ENCODE measurements at regions not wholly inside any gene's neighbourhood (a gene's known extent, or its start where the extent isn't known, plus 50 kb on each side); places are given as distances from the start of the nearest gene placed in this dataset.

DNA sequence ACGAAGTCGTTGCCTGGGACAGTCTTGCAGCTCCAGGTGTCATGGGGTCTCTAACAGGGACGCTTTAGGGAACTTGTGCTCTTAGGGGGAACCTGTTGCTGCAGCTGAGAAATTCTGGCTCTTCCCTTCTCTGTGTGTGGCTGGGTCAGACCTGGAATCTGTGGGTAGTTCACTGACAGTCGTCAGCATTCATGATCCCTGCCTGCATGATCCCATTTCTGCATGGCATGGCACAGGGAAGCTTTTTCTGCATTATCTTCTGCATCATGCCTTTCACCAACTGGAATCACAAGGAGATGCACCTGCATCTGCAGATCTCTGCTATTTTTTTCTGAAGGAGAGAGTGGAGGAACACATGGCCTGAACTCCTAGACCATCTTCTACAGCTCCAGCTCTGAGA, 85.6 kb downstream of the SOX9 start:
- H3K27me3 ChIP-seq, result no peaks in the 10 kb centered on the region

DNA sequence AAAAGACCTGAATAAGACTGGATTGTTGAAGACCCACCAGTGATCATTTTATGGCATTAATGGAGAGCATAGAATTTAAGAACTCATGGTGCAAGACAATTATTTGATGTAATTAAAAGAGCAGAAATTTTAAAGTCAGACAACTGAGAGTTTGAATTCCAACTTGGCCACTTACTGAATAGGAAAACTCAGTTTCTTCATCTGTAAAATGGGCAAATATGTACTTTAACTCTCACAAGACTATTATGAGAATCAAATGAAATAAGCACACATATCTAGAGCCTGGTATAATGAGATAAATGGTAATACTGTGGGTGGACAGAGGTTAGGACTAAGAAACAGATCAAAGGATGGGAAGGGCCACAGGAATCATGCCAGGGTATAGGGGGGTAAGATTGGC, 88.0 kb downstream of the SOX9 start:
- TF ChIP-seq, protein P1, sequence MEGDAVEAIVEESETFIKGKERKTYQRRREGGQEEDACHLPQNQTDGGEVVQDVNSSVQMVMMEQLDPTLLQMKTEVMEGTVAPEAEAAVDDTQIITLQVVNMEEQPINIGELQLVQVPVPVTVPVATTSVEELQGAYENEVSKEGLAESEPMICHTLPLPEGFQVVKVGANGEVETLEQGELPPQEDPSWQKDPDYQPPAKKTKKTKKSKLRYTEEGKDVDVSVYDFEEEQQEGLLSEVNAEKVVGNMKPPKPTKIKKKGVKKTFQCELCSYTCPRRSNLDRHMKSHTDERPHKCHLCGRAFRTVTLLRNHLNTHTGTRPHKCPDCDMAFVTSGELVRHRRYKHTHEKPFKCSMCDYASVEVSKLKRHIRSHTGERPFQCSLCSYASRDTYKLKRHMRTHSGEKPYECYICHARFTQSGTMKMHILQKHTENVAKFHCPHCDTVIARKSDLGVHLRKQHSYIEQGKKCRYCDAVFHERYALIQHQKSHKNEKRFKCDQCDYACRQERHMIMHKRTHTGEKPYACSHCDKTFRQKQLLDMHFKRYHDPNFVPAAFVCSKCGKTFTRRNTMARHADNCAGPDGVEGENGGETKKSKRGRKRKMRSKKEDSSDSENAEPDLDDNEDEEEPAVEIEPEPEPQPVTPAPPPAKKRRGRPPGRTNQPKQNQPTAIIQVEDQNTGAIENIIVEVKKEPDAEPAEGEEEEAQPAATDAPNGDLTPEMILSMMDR (IDR thresholded peaks at IDR 0.05), result no peak
- Histone ChIP-seq H3K27ac (no peak overlapping the region), H3K36me3 (no peaks in the 10 kb centered on the region), H3K27me3 (no peaks in the 10 kb centered on the region), H3K4me1 (no peaks in the 10 kb centered on the region), H3K9me3 (peaks cover 0 to 3% of the 10 kb centered on the region in 2 donors), H3K4me3 (no peak overlapping the region)
- no peak for DNase-seq (ENCODE audit: low spot score)

More for the DNA sequence above, 85.6 kb downstream of the SOX9 start:
- TF ChIP-seq, protein P1 (IDR thresholded peaks at IDR 0.05), result no peak
- Histone ChIP-seq H3K36me3 (no peaks in the 10 kb centered on the region), H3K9me3 (no peaks in the 10 kb centered on the region), H3K4me1 (no peaks in the 10 kb centered on the region), H3K27ac (no peak overlapping the region), H3K4me3 (no peak overlapping the region)
- no peak for DNase-seq (ENCODE audit: low spot score)

DNA sequence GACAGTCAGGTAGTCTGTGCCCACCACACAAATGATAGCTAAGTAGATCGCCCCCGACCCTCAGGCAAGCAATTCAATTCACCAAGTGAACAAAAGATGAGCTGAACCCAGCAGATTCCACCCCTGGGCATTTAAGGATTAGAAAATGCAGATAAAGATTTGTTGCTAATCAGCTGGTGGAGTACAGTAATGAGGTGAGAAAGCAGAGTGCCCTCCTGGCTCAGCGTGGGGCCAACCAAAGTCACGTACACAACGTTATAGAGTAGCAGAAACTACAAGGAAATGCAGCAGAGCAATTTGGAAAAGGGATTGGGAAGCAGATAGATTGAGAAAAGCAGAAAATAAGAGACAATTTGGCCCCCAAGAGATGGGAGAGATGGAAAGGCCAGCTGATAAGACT, 91.2 kb downstream of the SOX9 start:
- Histone ChIP-seq H3K4me1 (no peaks in the 10 kb centered on the region), H3K4me3 (no peak overlapping the region), H3K9me3 (peaks cover 0 to 3% of the 10 kb centered on the region in 2 donors), H3K27ac (no peak overlapping the region), H3K36me3 (no peaks in the 10 kb centered on the region), H3K27me3 (no peaks in the 10 kb centered on the region)
- DNase-seq (ENCODE audit: low spot score), result no peak
- TF ChIP-seq, protein P1 (IDR thresholded peaks at IDR 0.05), result no peak

DNA sequence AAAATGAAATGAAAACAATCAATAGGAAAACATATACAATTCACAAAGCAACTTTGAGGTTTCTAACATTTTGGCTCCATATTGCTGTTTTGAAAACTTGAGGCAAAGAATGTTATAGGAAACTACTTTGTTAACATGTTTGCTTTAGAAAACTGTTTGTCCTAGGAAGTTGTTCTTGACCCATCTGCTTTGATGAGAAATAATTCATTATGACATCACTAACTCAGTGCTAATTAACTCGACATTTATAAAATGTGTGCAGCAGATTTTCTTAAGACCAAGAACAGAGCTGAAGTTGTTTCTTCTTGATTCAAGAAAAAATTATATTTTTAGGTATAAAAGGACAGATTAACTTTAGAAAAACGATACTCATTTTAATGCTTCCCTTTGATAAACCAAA, 94.7 kb downstream of the SOX9 start:
- peaks cover 0 to 6% of the 10 kb centered on the region in 2 donors for H3K27me3 ChIP-seq
- H3K4me1 ChIP-seq, result no peaks in the 10 kb centered on the region
- peaks cover 0 to 3% of the 10 kb centered on the region in 2 donors for H3K9me3 ChIP-seq
- H3K4me3 ChIP-seq, result no peak overlapping the region
- DNase-seq (ENCODE audit: low spot score), result no peak
- H3K36me3 ChIP-seq, result no peaks in the 10 kb centered on the region
- no peak overlapping the region for H3K27ac ChIP-seq
- TF ChIP-seq, protein P1 (IDR thresholded peaks at IDR 0.05), result no peak

DNA sequence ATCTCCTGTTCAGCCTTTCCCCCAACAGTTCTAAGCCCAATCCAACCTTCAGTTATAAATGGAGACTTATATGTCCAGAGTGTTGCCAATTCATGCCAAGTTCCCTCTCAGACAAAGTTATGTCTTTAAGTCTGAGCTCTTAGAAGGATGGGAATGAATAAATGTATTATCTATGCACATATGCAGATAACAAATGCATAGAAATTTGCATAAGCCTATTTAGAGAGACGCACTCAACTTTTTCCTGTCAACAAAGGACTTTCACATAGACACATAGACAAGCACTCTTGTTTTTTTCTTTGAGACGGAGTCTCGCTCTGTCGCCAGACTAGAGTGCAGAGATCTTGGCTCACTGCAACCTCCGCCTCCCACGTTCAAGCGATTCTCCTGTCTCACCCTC, 95.1 kb downstream of the SOX9 start:
- H3K27ac ChIP-seq, result no peak overlapping the region

More for the DNA sequence above, 95.1 kb downstream of the SOX9 start:
- H3K36me3 ChIP-seq, result no peaks in the 10 kb centered on the region
- TF ChIP-seq, protein P1 (IDR thresholded peaks at IDR 0.05), result no peak
- DNase-seq (ENCODE audit: low spot score), result no peak
- no peaks in the 10 kb centered on the region for H3K4me1 ChIP-seq
- peaks cover 0 to 6% of the 10 kb centered on the region in 2 donors for H3K27me3 ChIP-seq
- peaks cover 0 to 3% of the 10 kb centered on the region in 2 donors for H3K9me3 ChIP-seq
- H3K4me3 ChIP-seq, result no peak overlapping the region
